Tibial artery (tissue), 4 donors: ENCODE measurements at regions not wholly inside any gene's neighbourhood (a gene's known extent, or its start where the extent isn't known, plus 50 kb on each side); places are given as distances from the start of the nearest gene placed in this dataset.

Experiments
- DNase-seq, 2 donors: peaks; one replicate each; pipeline ENCODE4 v3.0.0-alpha.2; 2019
- H3K27ac ChIP-seq, 2 donors: fragments of 200-600 bp; sonication (generic) in 1 of 2; 1 replicate in 1 of 2; 2 replicates in 1 of 2; pipeline ENCODE4 v1.5.1; 2018 to 2019; ENCODE audit warnings: mild to moderate bottlenecking in 1 of 2
- H3K27me3 ChIP-seq, 2 donors: fragments of 200-600 bp; sonication (generic) in 1 of 2; one replicate each; pipeline versions ENCODE4 v1.5.1 to v1.6.0; 2016 to 2019
- H3K36me3 ChIP-seq, 3 donors: fragments of 200-600 bp; sonication (generic) in 2 of 3; one replicate each; pipeline ENCODE4 v1.5.1; 2016 to 2019; ENCODE audit warnings: mild to moderate bottlenecking in 2 of 3
- H3K4me1 ChIP-seq, 4 donors: fragments of 200-600 bp; sonication (generic) in 2 of 4; 1 replicate in 3 of 4; 2 replicates in 1 of 4; pipeline ENCODE4 v1.5.1; 2016 to 2019
- H3K4me3 ChIP-seq, 2 donors: fragments of 200-600 bp; sonication (generic) in 1 of 2; 1 replicate in 1 of 2; 2 replicates in 1 of 2; pipeline ENCODE4 v1.5.1; 2018 to 2019; ENCODE audit warnings: mild to moderate bottlenecking in 2 of 2
- H3K9me3 ChIP-seq, 3 donors: fragments of 200-600 bp; sonication (generic) in 1 of 3; one replicate each; pipeline ENCODE4 v1.5.1; 2016 to 2019
- CTCF ChIP-seq, 2 experiments: fragments of 200-600 bp in 1 of 2; fragments of 450-650 bp in 1 of 2; IDR thresholded peaks; one replicate each; pipeline ENCODE4 v1.5.1; 2017 to 2019; ENCODE audit warnings: antibody characterized with exemption in 2 of 2, mild to moderate bottlenecking in 1 of 2, moderate library complexity in 1 of 2
- intact Hi-C: fragments of 100-400 bp; cut with DNase I; formaldehyde crosslinking; loops from one replicate; pipeline ENCODE4 v1.15.0; 2023; ENCODE audit warnings: low total_unique reads

DNA sequence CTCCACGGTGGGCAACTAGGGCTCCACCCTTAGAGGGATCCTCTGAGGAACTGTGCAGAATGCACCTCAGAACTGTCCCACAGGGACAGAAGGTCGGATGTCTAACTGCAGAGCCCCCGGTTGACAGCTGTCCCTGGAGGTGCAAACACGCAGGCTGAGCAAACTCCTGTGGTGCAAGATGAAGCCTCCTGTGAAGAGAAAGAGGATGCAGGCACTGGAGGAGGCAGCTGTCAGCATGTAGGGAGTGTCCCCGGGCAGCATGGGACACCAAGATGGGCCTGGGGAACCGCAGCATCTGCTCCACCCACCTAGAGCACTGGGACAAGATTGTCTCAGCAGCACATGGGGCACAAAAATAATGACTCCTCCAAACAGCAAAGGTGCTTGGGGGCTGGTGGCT lies 258.9 kb downstream of the ABHD5 start:
- DNase-seq = no peak
- Histone ChIP-seq H3K36me3 (no peaks in the 10 kb centered on the region), H3K27ac (no peak overlapping the region), H3K4me3 (no peak overlapping the region), H3K27me3 (peaks cover 0 to 23% of the 10 kb centered on the region in 2 donors), H3K4me1 (peaks cover 0 to 9% (median 7%) of the 10 kb centered on the region in 4 donors), H3K9me3 (no peaks in the 10 kb centered on the region)
- no peak for TF ChIP-seq CTCF (IDR thresholded peaks at IDR 0.05)
- intact Hi-C loops = no loop called here

- no peak for DNase-seq
Observed at GRCh38 chr3:43950775-43951174, 260.0 kb downstream of the ABHD5 start.

DNA sequence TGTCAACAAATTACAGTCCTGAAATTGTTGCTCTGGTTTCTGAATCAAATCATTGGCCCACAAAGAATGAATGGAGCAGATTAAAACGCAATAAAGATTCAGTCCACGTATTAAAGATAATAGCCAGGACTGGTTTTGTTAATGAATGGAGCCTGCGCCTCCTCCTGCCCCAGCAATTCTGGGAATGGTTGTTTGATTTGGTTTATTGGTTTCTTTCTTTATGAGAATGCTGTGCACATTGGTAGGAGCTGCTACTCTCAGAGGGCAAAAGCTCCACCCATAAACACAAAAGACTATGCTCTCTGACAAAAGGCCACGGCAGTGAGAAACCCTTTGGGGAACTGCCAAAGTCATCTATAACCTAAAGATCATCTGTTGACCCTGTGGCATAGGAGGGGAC lies 261.1 kb downstream of the ABHD5 start:
- H3K27ac ChIP-seq = no peak overlapping the region
- peaks cover 0 to 9% (median 7%) of the 10 kb centered on the region in 4 donors for H3K4me1 ChIP-seq
- no peak for DNase-seq
- H3K9me3 ChIP-seq = no peaks in the 10 kb centered on the region
- no peak for TF ChIP-seq CTCF (IDR thresholded peaks at IDR 0.05)
- H3K36me3 ChIP-seq = no peaks in the 10 kb centered on the region
- H3K4me3 ChIP-seq = no peak overlapping the region
- intact Hi-C loops = no loop called here
- H3K27me3 ChIP-seq = peaks cover 0 to 12% of the 10 kb centered on the region in 2 donors

More at GRCh38 chr3:43950775-43951174, 260.0 kb downstream of the ABHD5 start:
- Histone ChIP-seq H3K27me3 (peaks cover 0 to 20% of the 10 kb centered on the region in 2 donors), H3K4me3 (no peak overlapping the region), H3K4me1 (peaks cover 0 to 9% (median 7%) of the 10 kb centered on the region in 4 donors), H3K9me3 (no peaks in the 10 kb centered on the region), H3K36me3 (no peaks in the 10 kb centered on the region), H3K27ac (no peak overlapping the region)
- TF ChIP-seq CTCF (IDR thresholded peaks at IDR 0.05) = no peak
- intact Hi-C loops = no loop called here

DNA sequence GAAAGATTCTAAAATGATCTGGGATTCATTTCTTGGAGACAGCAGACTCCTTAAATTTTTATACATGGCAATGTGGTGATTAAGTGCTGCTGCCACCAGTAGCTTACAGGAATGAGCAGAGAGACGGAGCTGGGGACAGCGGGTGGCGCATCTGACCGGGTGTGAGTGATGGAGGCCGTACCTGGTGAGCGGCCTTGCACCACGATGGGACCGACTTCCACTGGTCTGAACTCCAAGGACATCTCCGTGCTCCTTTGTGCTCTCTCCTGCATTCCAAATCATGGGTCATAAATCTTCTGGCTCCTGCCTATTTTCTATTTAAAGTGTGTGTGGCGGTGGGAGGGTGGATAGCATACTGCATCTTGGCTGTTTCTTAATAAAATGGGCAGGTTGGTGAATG lies 262.6 kb downstream of the ABHD5 start:
- H3K27ac ChIP-seq = no peak overlapping the region
- intact Hi-C loops = no loop called here
- no peak for TF ChIP-seq CTCF (IDR thresholded peaks at IDR 0.05)

GRCh38 chr3:43953814-43954692 lies 263.3 kb downstream of the ABHD5 start:
- Histone ChIP-seq H3K36me3 (no peaks in the 10 kb centered on the region), H3K4me3 (no peak overlapping the region), H3K27me3 (peaks cover 0 to 9% of the 10 kb centered on the region in 2 donors), H3K27ac (no peak overlapping the region), H3K9me3 (no peaks in the 10 kb centered on the region), H3K4me1 (peaks cover 0 to 9% (median 7%) of the 10 kb centered on the region in 4 donors)
- intact Hi-C loops = no loop called here
- no peak for TF ChIP-seq CTCF (IDR thresholded peaks at IDR 0.05)
- no peak for DNase-seq

More for the DNA sequence above, 262.6 kb downstream of the ABHD5 start:
- H3K4me1 ChIP-seq = peaks cover 0 to 9% (median 7%) of the 10 kb centered on the region in 4 donors
- H3K36me3 ChIP-seq = no peaks in the 10 kb centered on the region
- H3K9me3 ChIP-seq = no peaks in the 10 kb centered on the region
- no peak overlapping the region for H3K4me3 ChIP-seq
- DNase-seq = no peak
- H3K27me3 ChIP-seq = peaks cover 0 to 9% of the 10 kb centered on the region in 2 donors
